Suprapubic skin (tissue), 4 donors: ENCODE measurements at regions not wholly inside any gene's neighbourhood (a gene's known extent, or its start where the extent isn't known, plus 50 kb on each side); places are given as distances from the start of the nearest gene placed in this dataset.
A peak's percentile ranks its signal among the peaks of the same experiment; 100 is the strongest.

ENCODE experiments used
- DNase-seq, 2 donors: peaks; one replicate each; pipeline ENCODE4 v3.0.0-alpha.2; 2019; ENCODE audit warnings: low spot score in 2 of 2
- H3K27ac ChIP-seq: fragments of 200-600 bp; sonication (generic); one replicate; pipeline ENCODE4 v1.5.1; 2019
- H3K27me3 ChIP-seq: fragments of 200-600 bp; sonication (generic); one replicate; pipeline ENCODE4 v1.5.1; 2019
- H3K36me3 ChIP-seq: fragments of 200-600 bp; sonication (generic); one replicate; pipeline ENCODE4 v1.5.1; 2019
- H3K4me1 ChIP-seq: fragments of 200-600 bp; sonication (generic); one replicate; pipeline ENCODE4 v1.5.1; 2019
- H3K4me3 ChIP-seq: fragments of 200-600 bp; sonication (generic); one replicate; pipeline ENCODE4 v1.5.1; 2019; ENCODE audit warnings: mild to moderate bottlenecking
- H3K9me3 ChIP-seq: fragments of 200-600 bp; sonication (generic); one replicate; pipeline ENCODE4 v1.5.1; 2019
- EP300 ChIP-seq: sonication (generic); formaldehyde crosslinking; IDR thresholded peaks from one replicate; pipeline ENCODE4 v1.6.1; 2017; ENCODE audit warnings: antibody characterized with exemption
- POLR2A ChIP-seq, 2 donors: fragments of 450-650 bp; IDR thresholded peaks; one replicate each; pipeline ENCODE4 v1.6.1; 2017; ENCODE audit warnings: antibody characterized with exemption in 2 of 2, mild to moderate bottlenecking in 2 of 2, moderate library complexity in 2 of 2
- POLR2AphosphoS5 ChIP-seq, 3 donors: sonication (generic); formaldehyde crosslinking; IDR thresholded peaks; one replicate each; pipeline ENCODE4 v1.6.1; 2017; ENCODE audit warnings: antibody characterized with exemption in 3 of 3
- WGBS: methylation state at CpG from one replicate; pipeline ENCODE4 v1.1.5; 2018; 5-methylcytosine and 5-hydroxymethylcytosine counted together
- TF ChIP-seq, protein P1 (sequence below), 2 donors: fragments of 200-600 bp in 1 of 2; fragments of 450-650 bp in 1 of 2; sonication (generic) in 1 of 2; IDR thresholded peaks; one replicate each; pipeline ENCODE4 v1.5.1; 2016 to 2019; ENCODE audit warnings: antibody characterized with exemption in 2 of 2, mild to moderate bottlenecking in 1 of 2, moderate library complexity in 1 of 2

- 76% methylated on average over 6 of the region's 6 CpGs for WGBS
- no peak for DNase-seq
- TF ChIP-seq POLR2AphosphoS5 (IDR thresholded peaks at IDR 0.05) = no peak
- no peak for TF ChIP-seq EP300
- no peak for TF ChIP-seq POLR2A (IDR thresholded peaks at IDR 0.05)
- TF ChIP-seq, protein P1, sequence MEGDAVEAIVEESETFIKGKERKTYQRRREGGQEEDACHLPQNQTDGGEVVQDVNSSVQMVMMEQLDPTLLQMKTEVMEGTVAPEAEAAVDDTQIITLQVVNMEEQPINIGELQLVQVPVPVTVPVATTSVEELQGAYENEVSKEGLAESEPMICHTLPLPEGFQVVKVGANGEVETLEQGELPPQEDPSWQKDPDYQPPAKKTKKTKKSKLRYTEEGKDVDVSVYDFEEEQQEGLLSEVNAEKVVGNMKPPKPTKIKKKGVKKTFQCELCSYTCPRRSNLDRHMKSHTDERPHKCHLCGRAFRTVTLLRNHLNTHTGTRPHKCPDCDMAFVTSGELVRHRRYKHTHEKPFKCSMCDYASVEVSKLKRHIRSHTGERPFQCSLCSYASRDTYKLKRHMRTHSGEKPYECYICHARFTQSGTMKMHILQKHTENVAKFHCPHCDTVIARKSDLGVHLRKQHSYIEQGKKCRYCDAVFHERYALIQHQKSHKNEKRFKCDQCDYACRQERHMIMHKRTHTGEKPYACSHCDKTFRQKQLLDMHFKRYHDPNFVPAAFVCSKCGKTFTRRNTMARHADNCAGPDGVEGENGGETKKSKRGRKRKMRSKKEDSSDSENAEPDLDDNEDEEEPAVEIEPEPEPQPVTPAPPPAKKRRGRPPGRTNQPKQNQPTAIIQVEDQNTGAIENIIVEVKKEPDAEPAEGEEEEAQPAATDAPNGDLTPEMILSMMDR (IDR thresholded peaks at IDR 0.05) = no peak
These were observed 97.2 kb downstream of the TRIM36 start for GRCh38 chr5:115072266-115073064.

GRCh38 chr5:115070737-115071136 is 99.0 kb downstream of the TRIM36 start:
- Histone ChIP-seq H3K36me3 (no peaks in the 10 kb centered on the region), H3K27me3 (no peaks in the 10 kb centered on the region), H3K4me3 (no peak overlapping the region), H3K27ac (no peak overlapping the region), H3K4me1 (no peaks in the 10 kb centered on the region), H3K9me3 (no peaks in the 10 kb centered on the region)
- no peak for TF ChIP-seq EP300
- no peak for TF ChIP-seq POLR2A (IDR thresholded peaks at IDR 0.05)
- TF ChIP-seq POLR2AphosphoS5 (IDR thresholded peaks at IDR 0.05) = no peak
- TF ChIP-seq, protein P1 (IDR thresholded peaks at IDR 0.05) = no peak
- DNase-seq = no peak
- 75% methylated on average over 3 of the region's 3 CpGs for WGBS

More at GRCh38 chr5:115072266-115073064, 97.2 kb downstream of the TRIM36 start:
- Histone ChIP-seq H3K36me3 (no peaks in the 10 kb centered on the region), H3K27me3 (no peaks in the 10 kb centered on the region), H3K27ac (no peak overlapping the region), H3K4me1 (no peaks in the 10 kb centered on the region), H3K4me3 (no peak overlapping the region), H3K9me3 (no peaks in the 10 kb centered on the region)

DNA sequence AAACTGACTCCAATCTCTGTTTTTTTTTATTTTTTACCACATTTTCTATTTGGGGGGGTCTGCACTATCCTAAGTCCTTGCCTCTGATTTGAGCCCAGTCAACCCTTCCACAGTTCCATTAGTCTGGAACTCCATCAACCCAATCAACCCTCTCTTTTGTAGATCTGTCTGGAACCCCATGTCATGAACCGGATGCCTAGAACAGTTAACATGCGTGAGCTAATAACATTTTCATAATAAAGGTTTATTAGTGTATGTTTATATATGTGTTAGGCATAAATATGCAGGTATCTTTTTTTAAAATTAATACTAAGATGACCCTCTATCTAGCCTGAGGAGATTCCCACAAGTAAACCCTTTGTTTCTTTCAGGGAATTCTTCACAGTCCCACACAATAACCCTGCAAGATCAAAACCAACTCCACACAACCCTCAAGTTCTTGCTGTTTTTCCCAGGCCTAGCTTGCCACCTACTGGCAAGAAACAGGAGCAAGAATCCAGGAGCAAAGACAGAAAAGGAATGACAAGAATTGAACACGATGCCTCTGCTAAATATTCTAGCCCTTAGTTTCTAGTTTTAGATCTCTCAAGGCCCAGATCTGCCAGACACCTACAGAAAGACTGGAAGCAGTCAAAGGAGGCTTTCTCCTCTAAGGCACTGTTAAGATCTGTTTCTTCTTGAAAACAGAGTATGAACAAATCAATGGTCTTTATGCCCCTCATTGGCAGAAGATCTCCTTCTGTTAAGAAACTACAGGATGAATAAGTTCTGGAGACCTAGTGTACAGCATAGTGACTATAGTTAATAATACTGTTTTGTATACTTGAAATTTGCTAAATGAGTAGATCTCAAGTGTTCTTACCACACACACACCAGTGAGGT is 100.4 kb downstream of the TRIM36 start:
- Histone ChIP-seq H3K27ac (no peak overlapping the region), H3K9me3 (no peaks in the 10 kb centered on the region), H3K27me3 (no peaks in the 10 kb centered on the region), H3K4me3 (no peak overlapping the region), H3K4me1 (no peaks in the 10 kb centered on the region), H3K36me3 (no peaks in the 10 kb centered on the region)
- TF ChIP-seq, protein P1 (IDR thresholded peaks at IDR 0.05) = peak in 1 of 2 donors; percentile 45
- TF ChIP-seq POLR2A (IDR thresholded peaks at IDR 0.05) (no peak), POLR2AphosphoS5 (IDR thresholded peaks at IDR 0.05) (no peak), EP300 (no peak)
- 66% methylated on average over 3 of the region's 3 CpGs for WGBS
- no peak for DNase-seq

DNA sequence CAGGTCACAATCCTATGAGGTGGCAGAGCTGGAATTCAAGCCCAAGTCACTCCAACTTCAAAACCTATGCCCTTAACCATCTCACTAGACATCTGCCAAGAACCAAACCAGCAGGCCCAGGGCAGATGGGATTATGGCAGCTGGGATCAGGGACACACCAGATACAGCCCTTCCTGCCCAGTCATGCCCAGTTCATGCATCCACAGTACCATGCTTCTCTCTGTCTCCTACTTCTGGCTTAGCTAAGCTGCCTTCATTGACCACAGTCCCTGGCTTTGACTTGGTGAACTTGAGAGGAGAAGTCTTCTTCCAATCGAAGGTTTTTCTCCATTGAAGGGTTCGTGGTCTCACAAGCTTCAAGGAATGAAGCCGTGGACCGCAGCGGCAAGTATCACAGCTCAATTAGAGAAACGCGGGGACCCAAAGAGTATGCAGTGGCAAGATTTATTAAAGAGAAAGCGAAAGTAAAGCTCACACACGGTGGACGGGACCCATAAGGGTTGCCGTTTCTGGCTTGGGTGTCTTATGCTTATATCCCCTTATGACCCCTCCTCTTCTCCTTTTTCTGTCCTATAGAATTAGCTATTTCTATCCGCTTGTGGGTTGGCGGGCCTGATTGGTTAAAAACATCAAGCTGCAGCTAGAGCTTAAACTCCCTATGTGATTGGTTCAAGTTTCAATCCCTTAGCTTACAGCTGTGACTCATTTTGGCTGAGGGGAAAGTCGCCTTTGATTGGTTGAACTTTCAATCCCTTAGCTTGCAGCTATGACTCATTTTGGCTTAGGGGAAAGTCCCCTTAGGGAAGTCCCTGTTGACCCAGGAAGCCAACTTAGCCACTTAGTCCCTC is 101.2 kb downstream of the TRIM36 start:
- TF ChIP-seq, protein P1 (IDR thresholded peaks at IDR 0.05) = no peak
- TF ChIP-seq POLR2AphosphoS5 (IDR thresholded peaks at IDR 0.05) (no peak), POLR2A (IDR thresholded peaks at IDR 0.05) (no peak), EP300 (no peak)
- H3K4me3 ChIP-seq = no peak overlapping the region
- no peak overlapping the region for H3K27ac ChIP-seq
- H3K27me3 ChIP-seq = no peaks in the 10 kb centered on the region
- no peaks in the 10 kb centered on the region for H3K36me3 ChIP-seq
- H3K9me3 ChIP-seq = no peaks in the 10 kb centered on the region
- no peaks in the 10 kb centered on the region for H3K4me1 ChIP-seq
- DNase-seq = no peak
- 93% methylated on average over 14 of the region's 14 CpGs for WGBS
